Endodermal cell (in vitro differentiated cells): ENCODE measurements at regions not wholly inside any gene's neighbourhood (a gene's known extent, or its start where the extent isn't known, plus 50 kb on each side); places are given as distances from the start of the nearest gene placed in this dataset.
A peak's percentile ranks its signal among the peaks of the same experiment; 100 is the strongest.

Experiments used
- DNase-seq: peaks from one replicate; pipeline ENCODE4 v3.0.0-alpha.2; 2017
- H3K27ac ChIP-seq: 2 replicates; pipeline ENCODE4 v1.5.1; 2013; ENCODE audit warnings: mild to moderate bottlenecking, low read depth, low read length, moderate library complexity
- H3K27me3 ChIP-seq: 2 replicates; pipeline ENCODE4 v1.6.1; 2013; ENCODE audit warnings: mild to moderate bottlenecking, low read length, moderate library complexity; ENCODE audit not compliant: insufficient read depth, control insufficient read depth, poor library complexity, severe bottlenecking
- H3K36me3 ChIP-seq: 2 replicates; pipeline ENCODE4 v1.7.0; 2013; ENCODE audit warnings: mild to moderate bottlenecking, low read length, moderate library complexity; ENCODE audit not compliant: control insufficient read depth, insufficient read depth
- H3K4me1 ChIP-seq: one replicate; pipeline ENCODE4 v1.7.0; 2013; ENCODE audit warnings: low read length; ENCODE audit not compliant: control insufficient read depth, insufficient read depth
- H3K4me3 ChIP-seq: 2 replicates; pipeline ENCODE4 v1.5.1; 2013; ENCODE audit warnings: mild to moderate bottlenecking, low read length, moderate library complexity
- H3K9ac ChIP-seq: 2 replicates; pipeline ENCODE4 v1.6.1; 2013; ENCODE audit warnings: mild to moderate bottlenecking, low read length, moderate library complexity; ENCODE audit not compliant: poor library complexity, severe bottlenecking; ENCODE audit errors: extremely low read depth
- H3K9me3 ChIP-seq: 2 replicates; pipeline ENCODE4 v1.6.1; 2013; ENCODE audit warnings: mild to moderate bottlenecking, low read length, moderate library complexity; ENCODE audit not compliant: control insufficient read depth
- H3K27ac Mint-ChIP-seq: 2 replicates; pipeline ENCODE4 v1.8.0; 2020; ENCODE audit warnings: mixed read lengths
- H3K27me3 Mint-ChIP-seq: 2 replicates; pipeline ENCODE4 v1.8.0; 2021; ENCODE audit warnings: mild to moderate bottlenecking, mixed read lengths; ENCODE audit not compliant: insufficient read depth
- H3K36me3 Mint-ChIP-seq: 2 replicates; pipeline ENCODE4 v1.8.0; 2020; ENCODE audit warnings: low read depth, mixed read lengths
- H3K4me1 Mint-ChIP-seq: 2 replicates; pipeline ENCODE4 v1.8.0; 2020; ENCODE audit warnings: mixed read lengths
- H3K4me3 Mint-ChIP-seq: 2 replicates; pipeline ENCODE4 v1.8.0; 2020; ENCODE audit warnings: mild to moderate bottlenecking, moderate library complexity, mixed read lengths
- H3K9me3 Mint-ChIP-seq: 2 replicates; pipeline ENCODE4 v1.8.0; 2020; ENCODE audit warnings: mild to moderate bottlenecking, mixed read lengths
- WGBS, 2 experiments: methylation state at CpG; one replicate each; pipeline versions ENCODE4 v1.1.5 to v1.1.7; 2013; ENCODE audit warnings: missing lambda C conversion rate in 2 of 2, mixed read lengths in 1 of 2; ENCODE audit not compliant: insufficient coverage in 1 of 2, insufficient read length in 1 of 2; 5-methylcytosine and 5-hydroxymethylcytosine counted together
- TF ChIP-seq, protein P1 (sequence below): fragments of 200-600 bp; sonication (generic); conservative IDR thresholded peaks from 2 replicates; pipeline ENCODE4 v1.5.0; 2021; ENCODE audit warnings: antibody characterized with exemption, mild to moderate bottlenecking

GRCh38 chr22:47380692-47381091 is 618.2 kb downstream of the TBC1D22A start:
- Histone ChIP-seq H3K9ac (no peak overlapping the region), H3K4me1 (no peaks in the 10 kb centered on the region), H3K27ac (no peak overlapping the region), H3K9me3 (peaks cover 59% of the 10 kb centered on the region), H3K36me3 (no peaks in the 10 kb centered on the region), H3K4me3 (no peak overlapping the region), H3K27me3 (no peaks in the 10 kb centered on the region)
- Mint-ChIP-seq H3K27ac (no peak overlapping the region), H3K4me1 (no peaks in the 10 kb centered on the region), H3K9me3 (peaks cover 93% of the 10 kb centered on the region), H3K27me3 (no peaks in the 10 kb centered on the region), H3K4me3 (no peak overlapping the region), H3K36me3 (no peaks in the 10 kb centered on the region)
- 77 to 78% methylated on average over 3 to 5 of the region's 5 CpGs for WGBS, 2 experiments
- TF ChIP-seq, protein P1, sequence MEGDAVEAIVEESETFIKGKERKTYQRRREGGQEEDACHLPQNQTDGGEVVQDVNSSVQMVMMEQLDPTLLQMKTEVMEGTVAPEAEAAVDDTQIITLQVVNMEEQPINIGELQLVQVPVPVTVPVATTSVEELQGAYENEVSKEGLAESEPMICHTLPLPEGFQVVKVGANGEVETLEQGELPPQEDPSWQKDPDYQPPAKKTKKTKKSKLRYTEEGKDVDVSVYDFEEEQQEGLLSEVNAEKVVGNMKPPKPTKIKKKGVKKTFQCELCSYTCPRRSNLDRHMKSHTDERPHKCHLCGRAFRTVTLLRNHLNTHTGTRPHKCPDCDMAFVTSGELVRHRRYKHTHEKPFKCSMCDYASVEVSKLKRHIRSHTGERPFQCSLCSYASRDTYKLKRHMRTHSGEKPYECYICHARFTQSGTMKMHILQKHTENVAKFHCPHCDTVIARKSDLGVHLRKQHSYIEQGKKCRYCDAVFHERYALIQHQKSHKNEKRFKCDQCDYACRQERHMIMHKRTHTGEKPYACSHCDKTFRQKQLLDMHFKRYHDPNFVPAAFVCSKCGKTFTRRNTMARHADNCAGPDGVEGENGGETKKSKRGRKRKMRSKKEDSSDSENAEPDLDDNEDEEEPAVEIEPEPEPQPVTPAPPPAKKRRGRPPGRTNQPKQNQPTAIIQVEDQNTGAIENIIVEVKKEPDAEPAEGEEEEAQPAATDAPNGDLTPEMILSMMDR = no peak
- no peak for DNase-seq

DNA sequence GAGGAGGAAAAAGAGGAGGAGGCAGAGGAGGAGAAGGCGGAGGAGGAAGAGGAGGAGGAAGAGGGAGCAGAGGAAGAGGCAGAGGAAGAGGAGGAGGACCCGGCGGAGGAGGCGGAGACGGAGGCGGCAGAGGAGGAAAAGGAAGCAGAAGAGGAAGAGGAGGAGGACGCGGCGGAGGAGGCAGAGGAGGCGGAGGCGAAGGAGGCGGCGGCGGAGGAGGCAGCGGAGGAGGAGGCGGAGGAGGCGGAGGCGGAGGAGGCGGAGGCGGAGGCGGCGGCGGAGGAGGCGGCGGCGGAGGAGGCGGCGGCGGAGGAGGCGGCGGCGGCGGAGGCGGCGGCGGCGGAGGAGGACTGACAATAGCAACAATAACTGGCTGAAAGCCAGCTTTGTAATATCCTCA is 616.6 kb downstream of the TBC1D22A start:
- peaks cover 2% of the 10 kb centered on the region for H3K36me3 Mint-ChIP-seq
- no peak for DNase-seq
- no peak overlapping the region for H3K9ac ChIP-seq
- H3K4me3 ChIP-seq = no peak overlapping the region
- H3K4me1 ChIP-seq = no peaks in the 10 kb centered on the region
- no peak overlapping the region for H3K27ac Mint-ChIP-seq
- no peak overlapping the region for H3K27ac ChIP-seq
- H3K27me3 Mint-ChIP-seq = no peaks in the 10 kb centered on the region
- H3K9me3 Mint-ChIP-seq = peaks cover 94% of the 10 kb centered on the region
- peaks cover 43% of the 10 kb centered on the region for H3K9me3 ChIP-seq
- WGBS, 2 experiments = 73 to 91% methylated on average over 1 to 9 of the region's 37 CpGs
- H3K4me1 Mint-ChIP-seq = no peaks in the 10 kb centered on the region
- no peaks in the 10 kb centered on the region for H3K36me3 ChIP-seq
- H3K4me3 Mint-ChIP-seq = no peak overlapping the region
- TF ChIP-seq, protein P1 = no peak
- H3K27me3 ChIP-seq = no peaks in the 10 kb centered on the region

DNA sequence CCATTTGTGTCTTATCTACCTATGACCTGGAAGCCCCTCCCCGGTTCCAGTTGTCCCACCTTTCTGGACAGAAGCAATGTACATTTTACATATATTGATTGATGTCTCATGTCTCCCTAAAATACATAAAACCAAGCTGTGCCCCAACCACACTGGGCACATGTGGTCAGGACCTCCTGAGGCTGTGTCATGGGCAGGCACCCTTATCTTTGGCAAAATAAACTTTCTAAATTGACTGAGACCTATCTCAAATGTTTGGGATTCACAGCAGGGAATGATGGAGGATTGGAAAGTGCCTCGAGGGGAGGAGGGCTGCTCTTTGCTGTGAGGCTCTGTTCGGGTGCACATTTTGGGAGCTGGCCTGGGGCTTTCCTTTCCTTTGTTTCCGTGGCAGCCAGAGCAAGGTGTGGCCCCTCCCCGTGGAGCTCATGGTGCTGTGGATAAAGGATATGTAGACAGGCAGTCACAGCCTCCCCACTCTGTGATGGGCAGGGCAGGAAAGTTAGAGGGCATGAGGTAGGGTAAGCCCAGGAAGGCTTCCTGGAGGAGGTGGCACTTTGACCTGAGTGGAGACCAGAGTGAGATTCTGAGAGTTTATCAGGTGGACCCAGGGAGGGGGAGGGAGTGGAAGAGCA is 615.6 kb downstream of the TBC1D22A start:
- peak overlapping the region; percentile 49 for H3K4me3 ChIP-seq
- no peaks in the 10 kb centered on the region for H3K36me3 ChIP-seq
- no peak overlapping the region for H3K27ac Mint-ChIP-seq
- no peak for DNase-seq
- no peaks in the 10 kb centered on the region for H3K4me1 Mint-ChIP-seq
- no peak overlapping the region for H3K4me3 Mint-ChIP-seq
- H3K9me3 Mint-ChIP-seq = peaks cover 92% of the 10 kb centered on the region
- no peak overlapping the region for H3K27ac ChIP-seq
- no peaks in the 10 kb centered on the region for H3K4me1 ChIP-seq
- peaks cover 2% of the 10 kb centered on the region for H3K36me3 Mint-ChIP-seq
- no peaks in the 10 kb centered on the region for H3K27me3 ChIP-seq
- no peak overlapping the region for H3K9ac ChIP-seq
- TF ChIP-seq, protein P1 = no peak
- WGBS, 2 experiments = 0 to 63% methylated on average over 1 to 5 of the region's 5 CpGs
- H3K9me3 ChIP-seq = peaks cover 39% of the 10 kb centered on the region
- no peaks in the 10 kb centered on the region for H3K27me3 Mint-ChIP-seq
